Small intestine (tissue), 7 donors: ENCODE measurements at regions not wholly inside any gene's neighbourhood (a gene's known extent, or its start where the extent isn't known, plus 50 kb on each side); places are given as distances from the start of the nearest gene placed in this dataset.

ENCODE experiments used
- DNase-seq, 2 donors: peaks; one replicate each; pipeline versions ENCODE4 v3.0.0 to v3.0.0-alpha.2; 2013
- FAIRE-seq: peaks from 2 replicates; lab custom pipeline; 2012; peaks lifted over from hg19 to GRCh38; lab: Jason Lieb, UNC
- H3K27ac ChIP-seq, 3 donors: one replicate each; pipeline ENCODE4 v1.5.1; 2013; ENCODE audit warnings: low read length in 2 of 3, mild to moderate bottlenecking in 2 of 3, control low read depth in 1 of 3, inconsistent platforms in 1 of 3, low read depth in 1 of 3, moderate library complexity in 1 of 3
- H3K27me3 ChIP-seq, 3 donors: one replicate each; pipeline ENCODE4 v1.6.1; 2013; ENCODE audit warnings: low read length in 3 of 3, inconsistent platforms in 1 of 3; ENCODE audit not compliant: control insufficient read depth in 3 of 3, insufficient read depth in 3 of 3
- H3K36me3 ChIP-seq, 3 donors: one replicate each; pipeline ENCODE4 v1.6.1; 2013; ENCODE audit warnings: low read length in 3 of 3, inconsistent platforms in 1 of 3, low read depth in 1 of 3, mild to moderate bottlenecking in 1 of 3, moderate library complexity in 1 of 3; ENCODE audit not compliant: control insufficient read depth in 3 of 3, insufficient read depth in 2 of 3
- H3K4me1 ChIP-seq, 3 donors: one replicate each; pipeline ENCODE4 v1.6.1; 2013; ENCODE audit warnings: low read length in 2 of 3, inconsistent platforms in 1 of 3, low read depth in 1 of 3, mild to moderate bottlenecking in 1 of 3, moderate library complexity in 1 of 3; ENCODE audit not compliant: control insufficient read depth in 3 of 3, insufficient read depth in 2 of 3
- H3K4me3 ChIP-seq, 3 donors: one replicate each; pipeline ENCODE4 v1.5.1; 2013; ENCODE audit warnings: low read length in 3 of 3, control low read depth in 1 of 3, inconsistent platforms in 1 of 3, low read depth in 1 of 3, mild to moderate bottlenecking in 1 of 3, moderate library complexity in 1 of 3
- H3K9me3 ChIP-seq, 2 donors: one replicate each; pipeline ENCODE4 v1.6.1; 2013; ENCODE audit warnings: low read depth in 1 of 2, low read length in 1 of 2; ENCODE audit not compliant: control insufficient read depth in 2 of 2, insufficient read depth in 1 of 2
- WGBS, 3 donors: extraction: QIAGEN DNeasy Blood & Tissue Kit; methylation state at CpG; one replicate each; pipeline ENCODE4 v1.1.7; 2013; 5-methylcytosine and 5-hydroxymethylcytosine counted together
- donor health status: healthy with polysubstance abuse.
- donor health status: control.
- donor health status: control.
- donor health status: Bipolar disorder and iron deficiency.
- donor health status: healthy.

DNA sequence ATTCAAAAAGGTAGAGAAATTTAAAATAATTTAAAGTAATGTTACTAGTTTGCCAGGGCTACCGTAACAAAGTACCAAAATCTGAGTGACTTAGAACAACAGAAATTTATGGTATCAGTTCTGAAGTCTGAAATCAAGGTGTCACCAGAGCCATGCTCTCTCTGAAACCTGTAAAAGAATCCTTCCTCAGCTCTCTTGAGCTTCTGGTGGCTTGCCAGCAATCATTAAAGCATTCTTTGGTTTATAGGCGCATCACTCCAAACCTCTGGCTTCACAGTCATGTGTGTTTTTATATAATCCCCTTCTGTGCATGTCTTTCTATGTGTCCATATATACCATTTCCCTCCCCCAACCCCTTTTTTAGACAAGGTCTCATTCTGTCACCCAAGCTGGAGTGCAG, 220.3 kb downstream of the COX7C start:
- DNase-seq, result no peak
- Histone ChIP-seq H3K4me3 (no peak overlapping the region), H3K27me3 (no peaks in the 10 kb centered on the region), H3K36me3 (no peaks in the 10 kb centered on the region), H3K4me1 (no peaks in the 10 kb centered on the region), H3K27ac (no peak overlapping the region), H3K9me3 (no peaks in the 10 kb centered on the region)
- no peak for FAIRE-seq
- 82 to 95% (median 89%) methylated on average over 2 of the region's 2 CpGs for WGBS, 3 donors

DNA sequence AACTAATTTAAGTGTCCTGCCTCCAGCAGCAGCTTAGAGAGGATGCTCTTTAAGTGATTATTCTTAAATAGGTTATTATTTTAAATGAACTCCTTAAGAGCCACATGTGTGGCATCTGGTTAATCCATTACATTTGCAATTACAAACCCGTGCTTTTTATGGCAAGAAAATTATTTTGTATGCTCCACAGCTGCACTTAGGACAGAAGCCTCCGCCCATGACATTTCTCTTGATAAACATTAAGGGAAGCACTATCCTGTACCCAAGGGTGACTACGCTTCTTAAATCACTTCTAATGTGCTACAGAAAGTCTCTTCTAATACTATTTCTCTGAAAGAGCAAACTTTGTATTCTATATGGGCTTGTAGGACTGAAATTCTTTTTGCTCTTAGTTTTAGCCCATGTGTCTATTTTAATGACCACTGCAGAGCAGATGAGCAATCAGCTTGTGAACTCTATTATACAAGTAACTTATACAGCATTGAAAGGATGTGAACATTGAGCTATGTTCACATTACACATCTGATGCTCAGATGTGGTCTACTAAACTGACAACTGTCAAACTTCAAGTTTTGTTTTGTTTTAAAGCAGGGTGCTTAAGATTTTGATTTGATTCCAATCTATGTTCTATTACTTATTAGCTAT, 223.4 kb downstream of the COX7C start:
- Histone ChIP-seq H3K27me3 (no peaks in the 10 kb centered on the region), H3K27ac (no peak overlapping the region), H3K4me1 (no peaks in the 10 kb centered on the region), H3K4me3 (no peak overlapping the region), H3K36me3 (no peaks in the 10 kb centered on the region), H3K9me3 (no peaks in the 10 kb centered on the region)
- FAIRE-seq (no peak), DNase-seq (no peak)
- 62 to 70% (median 64%) methylated on average over 3 of the region's 3 CpGs for WGBS, 3 donors

DNA sequence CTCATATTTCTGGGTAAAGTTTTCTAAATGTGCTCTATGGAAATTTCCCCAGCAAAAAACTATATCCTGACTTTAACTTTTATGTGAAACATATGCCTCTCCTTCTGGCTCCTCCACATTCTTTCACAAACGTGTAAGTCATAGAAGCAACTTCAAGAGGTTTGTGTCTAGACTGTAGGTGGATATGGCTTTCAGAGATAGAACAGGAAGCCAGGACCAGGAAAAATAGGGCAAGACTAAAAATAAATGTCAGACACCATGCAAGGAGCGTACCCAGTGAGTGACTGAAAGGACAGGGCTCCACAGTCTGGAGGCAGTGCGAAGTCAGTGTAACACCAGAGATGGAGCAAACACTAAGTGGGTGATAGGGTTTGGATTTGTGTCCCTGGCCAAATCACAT, 240.7 kb downstream of the COX7C start:
- WGBS, 3 donors, result 68 to 75% (median 68%) methylated on average over 3 of the region's 3 CpGs
- H3K9me3 ChIP-seq, result peaks cover 0 to 2% of the 10 kb centered on the region in 2 donors
- DNase-seq (no peak), FAIRE-seq (no peak)
- H3K27ac ChIP-seq, result no peak overlapping the region
- H3K27me3 ChIP-seq, result no peaks in the 10 kb centered on the region
- no peaks in the 10 kb centered on the region for H3K4me1 ChIP-seq
- H3K36me3 ChIP-seq, result no peaks in the 10 kb centered on the region
- no peak overlapping the region for H3K4me3 ChIP-seq

DNA sequence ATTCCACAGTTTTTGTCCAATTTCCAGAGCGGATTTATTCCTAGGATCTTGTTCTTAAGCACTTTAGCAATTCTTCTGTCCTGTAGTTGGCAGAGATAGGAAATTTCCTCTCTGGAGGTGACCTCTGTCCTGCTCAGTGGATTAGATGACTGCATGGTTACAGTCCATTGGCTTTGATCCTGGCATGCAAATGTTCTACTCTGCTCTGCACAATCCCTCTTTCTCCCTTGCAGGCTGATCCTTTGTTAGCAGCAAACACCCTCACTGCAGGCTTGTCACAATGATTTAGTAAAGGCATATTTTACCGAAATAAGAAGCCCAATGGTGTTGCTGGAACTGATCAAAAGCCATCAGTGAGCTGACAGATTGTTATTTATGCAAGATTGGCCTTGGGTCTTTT, 243.8 kb downstream of the COX7C start:
- no peaks in the 10 kb centered on the region for H3K36me3 ChIP-seq
- DNase-seq, result no peak
- no peaks in the 10 kb centered on the region for H3K4me1 ChIP-seq
- no peak overlapping the region for H3K27ac ChIP-seq
- H3K9me3 ChIP-seq, result no peaks in the 10 kb centered on the region
- FAIRE-seq, result no peak
- H3K27me3 ChIP-seq, result no peaks in the 10 kb centered on the region
- WGBS, 3 donors, result 63 to 72% (median 69%) methylated on average over 2 of the region's 2 CpGs
- H3K4me3 ChIP-seq, result no peak overlapping the region

DNA sequence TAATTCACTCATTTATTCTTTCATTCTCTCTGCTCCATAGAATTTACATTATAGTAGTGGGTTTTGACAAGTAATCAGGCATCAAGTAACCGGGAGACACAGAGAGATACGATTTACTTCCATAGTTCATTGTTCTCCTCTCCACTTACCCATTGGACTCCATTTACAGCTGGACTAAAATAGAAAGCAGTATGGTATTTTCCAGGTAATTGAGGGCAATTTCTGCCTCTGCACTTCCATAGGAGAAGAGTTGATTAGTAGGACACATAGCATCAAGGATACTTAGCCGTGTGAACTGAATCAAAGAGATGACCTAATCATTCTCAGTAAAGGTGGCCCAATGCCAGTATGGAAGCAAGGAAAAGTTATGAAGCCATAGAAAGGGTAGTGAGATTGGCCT, 244.4 kb downstream of the COX7C start:
- no peaks in the 10 kb centered on the region for H3K36me3 ChIP-seq
- no peaks in the 10 kb centered on the region for H3K9me3 ChIP-seq
- FAIRE-seq (no peak), DNase-seq (no peak)
- H3K27me3 ChIP-seq, result no peaks in the 10 kb centered on the region
- WGBS, 3 donors, result 72 to 89% (median 79%) methylated on average over 3 of the region's 3 CpGs
- no peak overlapping the region for H3K27ac ChIP-seq
- H3K4me3 ChIP-seq, result no peak overlapping the region
- no peaks in the 10 kb centered on the region for H3K4me1 ChIP-seq

DNA sequence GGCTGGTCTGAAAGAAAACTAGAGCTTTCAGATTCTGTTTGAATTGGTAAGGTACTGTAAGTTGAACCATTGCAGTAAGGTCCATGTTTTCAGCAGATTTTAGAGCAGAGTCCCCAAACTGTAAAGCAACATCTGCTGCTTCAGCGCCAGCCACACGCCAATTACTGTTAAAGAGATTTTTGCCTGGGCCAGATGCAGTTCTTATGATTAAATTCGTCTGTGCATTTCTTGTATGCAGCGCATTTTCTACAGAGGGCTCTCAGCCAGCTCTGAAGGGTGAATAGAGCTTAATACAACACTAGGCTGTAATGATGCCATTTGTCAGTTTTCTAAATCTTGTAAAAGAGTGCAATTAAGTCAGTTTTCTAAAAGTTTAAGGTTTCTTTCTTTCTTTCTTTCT, 246.3 kb downstream of the COX7C start:
- WGBS, 3 donors, result 69 to 74% (median 72%) methylated on average over 4 of the region's 4 CpGs
- Histone ChIP-seq H3K9me3 (no peaks in the 10 kb centered on the region), H3K27me3 (no peaks in the 10 kb centered on the region), H3K4me1 (no peaks in the 10 kb centered on the region), H3K27ac (no peak overlapping the region), H3K4me3 (no peak overlapping the region), H3K36me3 (no peaks in the 10 kb centered on the region)
- DNase-seq, result no peak
- FAIRE-seq, result no peak

DNA sequence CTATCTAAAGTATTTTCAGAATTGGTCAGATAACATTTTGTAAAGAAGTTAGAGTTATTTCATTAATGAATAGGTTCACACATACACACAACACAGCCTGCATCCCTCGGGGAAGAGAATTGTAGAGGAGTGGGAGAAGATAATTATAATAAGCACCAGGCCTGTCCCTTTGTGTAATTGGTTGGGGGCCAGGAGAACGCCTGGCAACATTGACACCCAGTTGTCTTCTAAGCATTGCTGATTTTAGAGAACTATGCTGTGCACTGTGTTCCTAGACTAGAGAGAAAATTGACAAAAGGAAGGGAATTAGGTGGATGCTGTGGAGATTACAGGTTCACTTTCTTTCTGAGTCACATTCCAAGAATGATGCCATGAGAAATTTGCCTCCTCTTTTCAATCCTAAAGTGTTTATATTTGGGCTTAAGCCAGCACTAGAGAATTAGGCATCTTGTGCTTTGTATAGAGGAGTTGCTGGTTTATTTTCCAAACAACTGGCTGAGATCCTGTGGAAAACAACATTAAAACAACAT, 247.6 kb downstream of the COX7C start:
- WGBS, 3 donors, result 44 to 59% (median 48%) methylated on average over 2 of the region's 2 CpGs
- Histone ChIP-seq H3K9me3 (no peaks in the 10 kb centered on the region), H3K4me1 (no peaks in the 10 kb centered on the region), H3K27me3 (no peaks in the 10 kb centered on the region), H3K27ac (no peak overlapping the region), H3K36me3 (no peaks in the 10 kb centered on the region), H3K4me3 (no peak overlapping the region)
- FAIRE-seq, result no peak
- no peak for DNase-seq

DNA sequence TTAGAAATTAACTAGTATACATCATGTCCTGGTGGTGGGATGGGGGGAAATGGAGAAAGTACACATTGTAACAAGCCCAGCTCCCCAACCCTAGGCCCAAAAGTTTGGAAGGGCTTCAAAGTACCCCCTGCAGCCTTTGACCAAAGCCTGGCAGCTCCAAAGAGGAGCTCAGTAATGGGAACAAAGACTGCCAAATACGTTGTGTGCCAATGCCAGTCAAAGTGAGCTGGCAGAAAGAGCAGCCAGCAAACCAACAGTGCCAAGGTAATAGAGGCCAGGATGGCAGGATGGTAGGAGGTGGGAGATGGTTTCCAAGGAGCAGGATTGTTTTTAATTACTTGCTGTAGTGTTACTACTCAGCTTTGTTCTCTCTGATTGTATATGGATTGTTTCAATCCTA, 248.3 kb downstream of the COX7C start:
- FAIRE-seq (no peak), DNase-seq (no peak)
- Histone ChIP-seq H3K36me3 (no peaks in the 10 kb centered on the region), H3K27me3 (no peaks in the 10 kb centered on the region), H3K4me3 (no peak overlapping the region), H3K4me1 (no peaks in the 10 kb centered on the region), H3K9me3 (no peaks in the 10 kb centered on the region), H3K27ac (no peak overlapping the region)
- WGBS, 3 donors, result 53 to 78% (median 56%) methylated on average over 1 of the region's 1 CpG

DNA sequence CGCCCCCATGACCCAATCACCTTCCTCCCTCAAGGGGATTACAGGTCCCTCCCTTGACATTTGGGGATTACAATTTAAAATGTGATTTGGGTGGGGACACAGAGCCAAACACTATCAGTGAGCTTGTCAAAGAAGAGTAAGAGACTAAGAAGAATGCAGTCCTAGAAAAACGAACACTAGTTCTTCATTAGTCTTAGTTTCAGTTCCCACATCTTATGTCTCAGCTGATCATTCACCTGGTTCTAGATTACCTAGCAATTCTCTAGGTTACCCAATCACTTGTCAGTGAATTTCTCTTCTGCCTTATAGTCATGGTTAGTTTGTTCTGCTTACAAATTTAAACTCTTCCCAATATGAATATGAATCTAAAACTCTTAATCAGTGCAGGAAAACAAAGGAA, 251.5 kb downstream of the COX7C start:
- H3K36me3 ChIP-seq, result no peaks in the 10 kb centered on the region
- H3K27ac ChIP-seq, result no peak overlapping the region
- H3K27me3 ChIP-seq, result no peaks in the 10 kb centered on the region

More for the DNA sequence above, 251.5 kb downstream of the COX7C start:
- no peak for DNase-seq
- 53 to 69% (median 63%) methylated on average over 2 of the region's 2 CpGs for WGBS, 3 donors
- Histone ChIP-seq H3K4me3 (no peak overlapping the region), H3K9me3 (no peaks in the 10 kb centered on the region), H3K4me1 (no peaks in the 10 kb centered on the region)
- FAIRE-seq, result no peak
